Thyroid gland (tissue), 4 donors: ENCODE measurements at regions not wholly inside any gene's neighbourhood (a gene's known extent, or its start where the extent isn't known, plus 50 kb on each side); places are given as distances from the start of the nearest gene placed in this dataset.

ENCODE experiments used
- DNase-seq, 2 donors: peaks; one replicate each; pipeline ENCODE4 v3.0.0-alpha.2; 2019
- H3K27ac ChIP-seq, 3 donors: fragments of 200-600 bp; sonication (generic); 1 replicate in 2 of 3; 2 replicates in 1 of 3; pipeline ENCODE4 v1.5.1; 2016 to 2019; ENCODE audit warnings: mild to moderate bottlenecking in 1 of 3, moderate library complexity in 1 of 3
- H3K27me3 ChIP-seq: fragments of 200-600 bp; sonication (generic); one replicate; pipeline ENCODE4 v1.5.1; 2019
- H3K36me3 ChIP-seq, 2 donors: fragments of 200-600 bp; sonication (generic); one replicate each; pipeline ENCODE4 v1.5.1; 2016 to 2019
- H3K4me1 ChIP-seq, 2 donors: fragments of 200-600 bp; sonication (generic); one replicate each; pipeline ENCODE4 v1.5.1; 2017 to 2019
- H3K4me3 ChIP-seq, 3 donors: fragments of 200-600 bp; sonication (generic); replicated peaks in 1 of 3; 1 replicate in 2 of 3; 2 replicates in 1 of 3; pipeline ENCODE4 v1.5.1; 2016; ENCODE audit warnings: mild to moderate bottlenecking in 1 of 3
- H3K9me3 ChIP-seq: fragments of 200-600 bp; sonication (generic); one replicate; pipeline ENCODE4 v1.5.1; 2017
- CTCF ChIP-seq, 6 experiments: fragments of 200-600 bp in 3 of 6; fragments of 450-650 bp in 3 of 6; sonication (generic) in 3 of 6; IDR thresholded peaks; one replicate each; pipeline ENCODE4 v1.5.1; 2016 to 2019; ENCODE audit warnings: antibody characterized with exemption in 6 of 6, mild to moderate bottlenecking in 2 of 6, inconsistent platforms in 1 of 6, moderate library complexity in 1 of 6
- POLR2A ChIP-seq, 2 donors: fragments of 450-650 bp; IDR thresholded peaks; one replicate each; pipeline ENCODE4 v1.6.1; 2017; ENCODE audit warnings: antibody characterized with exemption in 2 of 2, mild to moderate bottlenecking in 2 of 2, moderate library complexity in 1 of 2
- WGBS, 2 donors: methylation state at CpG; one replicate each; pipeline ENCODE4 v1.1.5; 2017; 5-methylcytosine and 5-hydroxymethylcytosine counted together
- intact Hi-C: fragments of 100-400 bp; cut with DNase I; formaldehyde crosslinking; loops from one replicate; pipeline ENCODE4 v1.15.1; 2023

GRCh38 chr15:87589134-87589533, 667.4 kb downstream of the NTRK3 start:
- WGBS, 2 donors: 70 to 71% methylated on average over 2 of the region's 2 CpGs
- intact Hi-C loops: no loop called here
- Histone ChIP-seq H3K4me3 (no peak overlapping the region), H3K36me3 (no peaks in the 10 kb centered on the region), H3K9me3 (no peaks in the 10 kb centered on the region), H3K4me1 (no peaks in the 10 kb centered on the region), H3K27ac (no peak overlapping the region), H3K27me3 (no peaks in the 10 kb centered on the region)
- no peak for DNase-seq
- no peak for TF ChIP-seq POLR2A (IDR thresholded peaks at IDR 0.05)
- TF ChIP-seq CTCF (IDR thresholded peaks at IDR 0.05): no peak

GRCh38 chr15:87582169-87582568, 674.4 kb downstream of the NTRK3 start:
- WGBS, 2 donors: 67 to 78% methylated on average over 3 of the region's 3 CpGs
- H3K27ac ChIP-seq: no peak overlapping the region
- DNase-seq: no peak
- no peaks in the 10 kb centered on the region for H3K9me3 ChIP-seq
- TF ChIP-seq CTCF (IDR thresholded peaks at IDR 0.05) (no peak), POLR2A (IDR thresholded peaks at IDR 0.05) (no peak)
- no peaks in the 10 kb centered on the region for H3K27me3 ChIP-seq
- H3K4me3 ChIP-seq: no peak overlapping the region
- no peaks in the 10 kb centered on the region for H3K4me1 ChIP-seq
- intact Hi-C loops: no loop called here
- no peaks in the 10 kb centered on the region for H3K36me3 ChIP-seq

- Histone ChIP-seq H3K36me3 (no peaks in the 10 kb centered on the region), H3K9me3 (no peaks in the 10 kb centered on the region), H3K4me1 (no peaks in the 10 kb centered on the region), H3K27ac (no peak overlapping the region), H3K4me3 (no peak overlapping the region), H3K27me3 (no peaks in the 10 kb centered on the region)
- DNase-seq: no peak
- WGBS, 2 donors: 88 to 92% methylated on average over 9 of the region's 9 CpGs
- no peak for TF ChIP-seq CTCF (IDR thresholded peaks at IDR 0.05)
- no peak for TF ChIP-seq POLR2A (IDR thresholded peaks at IDR 0.05)
- intact Hi-C loops: no loop called here
These were observed 677.0 kb downstream of the NTRK3 start for GRCh38 chr15:87579537-87579936.

- intact Hi-C loops: no loop called here
- DNase-seq: no peak
- Histone ChIP-seq H3K4me1 (no peaks in the 10 kb centered on the region), H3K27ac (no peak overlapping the region), H3K9me3 (no peaks in the 10 kb centered on the region), H3K36me3 (no peaks in the 10 kb centered on the region), H3K27me3 (no peaks in the 10 kb centered on the region), H3K4me3 (no peak overlapping the region)
- TF ChIP-seq CTCF (IDR thresholded peaks at IDR 0.05) (no peak), POLR2A (IDR thresholded peaks at IDR 0.05) (no peak)
- WGBS, 2 donors: 66% methylated on average over 4 of the region's 4 CpGs
These were observed 677.8 kb downstream of the NTRK3 start for GRCh38 chr15:87578776-87579175.

- no peak overlapping the region for H3K27ac ChIP-seq
- H3K4me3 ChIP-seq: no peak overlapping the region
- no peak for DNase-seq
- intact Hi-C loops: no loop called here
- TF ChIP-seq POLR2A (IDR thresholded peaks at IDR 0.05) (no peak), CTCF (IDR thresholded peaks at IDR 0.05) (no peak)
- 63 to 80% methylated on average over 3 of the region's 3 CpGs for WGBS, 2 donors
- H3K9me3 ChIP-seq: no peaks in the 10 kb centered on the region
- no peaks in the 10 kb centered on the region for H3K27me3 ChIP-seq
- no peaks in the 10 kb centered on the region for H3K36me3 ChIP-seq
- H3K4me1 ChIP-seq: no peaks in the 10 kb centered on the region
These were observed 679.2 kb downstream of the NTRK3 start for GRCh38 chr15:87577336-87577735.
